ACHN (cell line): ENCODE measurements at regions not wholly inside any gene's neighbourhood (a gene's known extent, or its start where the extent isn't known, plus 50 kb on each side); places are given as distances from the start of the nearest gene placed in this dataset.

Experiments used
- DNase-seq: peaks from one replicate; pipeline ENCODE4 v3.0.0-alpha.2; 2015
- in situ Hi-C: cut with HindIII; loops from 2 replicates; pipeline ENCODE4 v1.10.0; 2017; ENCODE audit warnings: low sequenced_read_pairs, low pct_ligation_motif_present, low pct_unique_long_range_greater_than_20kb

DNA sequence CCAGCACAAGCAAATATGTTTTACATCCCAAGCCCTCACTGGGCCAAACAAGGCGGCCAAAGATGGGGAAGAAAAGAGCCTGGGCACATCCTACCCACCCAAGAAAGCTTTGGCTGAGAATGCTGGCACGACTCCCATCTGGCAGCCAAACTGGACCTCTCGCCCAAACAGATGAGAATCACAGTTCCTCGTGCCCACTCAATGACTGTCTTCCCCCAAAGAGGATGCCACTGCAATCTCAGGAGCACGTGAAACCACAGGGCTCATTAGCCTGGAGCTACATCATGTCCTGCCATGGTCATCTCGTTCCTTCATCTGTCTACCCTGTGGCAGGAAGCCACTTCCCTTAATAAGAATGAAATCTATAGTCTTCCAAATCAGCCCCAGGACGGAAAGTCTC, 536.8 kb downstream of the BNC2 start:
- DNase-seq: no peak
- in situ Hi-C loops: no loop called here

DNA sequence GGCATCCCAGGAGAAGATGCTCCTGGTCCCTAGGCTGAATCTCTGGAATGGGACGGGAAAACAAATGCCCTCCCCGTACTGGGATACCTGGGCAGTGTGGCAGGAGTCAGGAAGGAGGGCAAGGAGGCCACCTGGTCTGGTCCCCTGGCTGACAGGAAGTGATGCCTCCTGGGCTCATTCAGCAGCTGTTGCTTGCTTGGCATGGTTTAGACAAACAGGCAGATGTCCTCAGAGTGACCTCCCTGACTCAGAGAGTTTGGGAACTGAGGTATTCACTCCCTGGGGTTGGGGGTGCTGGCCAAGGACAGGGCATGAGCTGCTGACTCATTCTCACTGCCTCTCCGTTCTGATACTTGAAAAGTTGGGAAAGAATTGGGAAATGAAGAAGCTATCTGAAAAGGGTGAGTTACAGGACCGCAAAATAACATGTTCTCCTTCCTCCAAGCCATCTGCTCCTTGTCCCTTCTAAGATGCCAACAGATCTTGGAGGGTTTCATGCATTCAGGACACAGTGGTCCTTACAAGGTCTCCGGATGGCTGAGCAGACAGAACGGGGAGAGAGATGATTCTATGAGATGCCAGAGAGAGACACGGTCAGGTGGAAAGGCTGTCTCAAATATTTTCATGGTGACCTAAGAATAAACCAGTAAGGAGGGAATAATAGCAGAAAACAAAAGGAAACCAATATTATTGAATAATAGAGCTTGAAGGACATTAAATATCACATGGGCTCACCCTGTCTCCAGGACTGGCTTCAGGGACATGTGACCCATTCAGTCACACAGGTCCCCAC, 534.5 kb downstream of the BNC2 start:
- peak; percentile 90 for DNase-seq
- in situ Hi-C loops: no loop called here

DNA sequence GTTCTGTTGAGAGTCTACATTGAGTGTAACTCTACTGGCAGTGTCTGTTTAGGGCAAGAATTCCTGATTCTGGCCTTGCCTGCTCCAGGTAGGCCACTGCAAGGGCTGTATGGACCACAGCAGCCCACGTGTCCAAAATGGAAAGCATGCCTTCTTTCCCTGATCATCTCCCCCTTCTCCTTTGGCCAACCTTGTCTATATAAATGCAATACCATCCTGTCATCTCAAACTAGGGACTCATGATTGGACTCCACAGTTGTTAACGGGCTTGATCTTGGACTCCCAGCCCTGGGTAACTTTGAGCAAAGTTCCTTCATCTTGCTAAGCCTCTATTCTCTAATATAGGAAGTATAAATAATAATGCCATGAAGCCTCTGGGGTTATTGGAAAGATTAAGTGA, 533.6 kb downstream of the BNC2 start:
- in situ Hi-C loops: no loop called here
- no peak for DNase-seq

DNA sequence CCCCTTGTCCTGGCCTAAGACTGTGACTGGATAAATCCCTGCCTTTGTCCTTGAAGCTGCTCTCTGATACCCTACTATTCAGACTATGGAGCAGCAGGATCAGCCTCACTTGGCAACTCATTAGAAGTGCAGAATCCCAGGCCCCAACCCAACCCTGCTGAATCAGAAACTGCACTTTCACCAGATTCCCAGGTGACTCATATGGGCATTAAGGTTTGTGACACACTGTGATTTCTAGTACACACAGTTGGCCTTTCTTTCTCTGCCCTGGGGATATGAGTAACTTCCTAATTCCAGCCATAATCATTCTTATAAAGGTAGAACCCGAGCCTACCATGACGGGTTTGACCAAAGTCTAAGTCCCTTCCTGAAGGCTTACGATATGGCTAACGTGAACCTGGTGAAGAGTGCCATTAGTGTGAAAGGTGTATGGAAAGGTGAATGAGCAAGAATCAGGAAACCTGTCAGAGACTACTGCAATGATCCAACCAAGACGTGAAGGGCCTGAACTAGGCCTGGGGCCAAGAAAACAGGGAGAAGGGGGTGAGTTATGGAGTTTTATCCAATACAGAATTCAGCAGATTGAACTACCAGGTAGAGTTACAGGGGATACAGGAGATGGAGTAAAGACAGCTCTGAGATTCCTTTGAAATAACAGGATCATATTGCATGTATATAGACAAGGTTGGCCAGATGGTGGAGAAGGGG, 533.0 kb downstream of the BNC2 start:
- DNase-seq: peak; percentile 86
- in situ Hi-C loops: no loop called here

DNA sequence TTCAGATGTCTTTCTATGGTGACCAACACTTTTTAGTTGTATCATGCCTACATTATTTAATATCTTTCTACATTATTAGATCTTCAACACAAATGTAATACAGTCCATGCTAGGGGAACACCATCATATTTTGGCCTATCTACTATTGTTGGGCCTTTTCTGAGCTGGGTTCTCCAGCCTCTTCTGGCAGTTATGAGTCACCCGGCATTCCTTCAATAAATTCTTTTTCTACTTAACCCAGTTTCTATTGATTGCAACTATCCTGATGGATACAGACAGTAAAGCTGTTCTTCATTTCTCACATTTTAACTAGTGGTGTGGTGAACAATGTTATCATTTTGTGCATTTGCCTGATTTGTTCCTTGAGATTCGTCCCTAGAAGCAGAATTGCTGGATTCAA, 529.3 kb downstream of the BNC2 start:
- in situ Hi-C loops: no loop called here

DNA sequence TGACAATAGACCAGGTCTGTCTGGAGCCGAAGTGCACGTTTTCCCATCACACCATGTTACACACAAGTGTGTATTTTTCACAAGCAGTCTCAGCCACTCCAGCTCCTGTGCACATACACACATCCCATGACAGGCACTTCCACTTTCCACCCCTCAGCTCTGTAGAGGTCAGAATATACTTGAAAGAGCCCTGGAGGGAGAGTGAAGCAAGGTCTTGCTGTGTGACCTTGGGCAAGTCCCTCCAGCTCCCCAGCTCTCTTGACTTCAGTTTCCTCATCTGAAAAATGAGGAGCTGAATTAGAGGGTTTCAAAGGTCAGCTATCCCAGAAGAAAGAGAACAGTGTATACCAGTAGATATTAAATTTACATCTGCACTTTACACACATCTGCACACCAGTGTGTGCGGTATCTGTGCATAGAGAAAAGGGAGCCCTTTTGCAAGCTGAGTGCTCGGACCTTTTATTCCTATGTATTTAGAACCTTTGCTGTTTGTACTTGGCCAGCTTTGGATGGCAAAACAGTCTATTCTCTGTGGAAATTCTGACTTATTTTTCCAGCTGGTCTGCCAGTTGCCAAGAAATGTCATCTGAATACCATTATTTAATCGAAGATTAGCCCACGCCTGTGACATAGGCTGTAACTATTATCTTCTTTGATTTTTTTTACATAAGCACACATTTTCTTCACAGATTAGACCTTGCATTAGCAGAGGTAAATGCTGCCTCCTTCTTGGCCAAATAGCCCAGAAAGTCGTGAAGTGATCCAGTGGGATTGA, 528.0 kb downstream of the BNC2 start:
- DNase-seq: no peak
- in situ Hi-C loops: no loop called here

More for the DNA sequence above, 529.3 kb downstream of the BNC2 start:
- DNase-seq: peak; percentile 4

DNA sequence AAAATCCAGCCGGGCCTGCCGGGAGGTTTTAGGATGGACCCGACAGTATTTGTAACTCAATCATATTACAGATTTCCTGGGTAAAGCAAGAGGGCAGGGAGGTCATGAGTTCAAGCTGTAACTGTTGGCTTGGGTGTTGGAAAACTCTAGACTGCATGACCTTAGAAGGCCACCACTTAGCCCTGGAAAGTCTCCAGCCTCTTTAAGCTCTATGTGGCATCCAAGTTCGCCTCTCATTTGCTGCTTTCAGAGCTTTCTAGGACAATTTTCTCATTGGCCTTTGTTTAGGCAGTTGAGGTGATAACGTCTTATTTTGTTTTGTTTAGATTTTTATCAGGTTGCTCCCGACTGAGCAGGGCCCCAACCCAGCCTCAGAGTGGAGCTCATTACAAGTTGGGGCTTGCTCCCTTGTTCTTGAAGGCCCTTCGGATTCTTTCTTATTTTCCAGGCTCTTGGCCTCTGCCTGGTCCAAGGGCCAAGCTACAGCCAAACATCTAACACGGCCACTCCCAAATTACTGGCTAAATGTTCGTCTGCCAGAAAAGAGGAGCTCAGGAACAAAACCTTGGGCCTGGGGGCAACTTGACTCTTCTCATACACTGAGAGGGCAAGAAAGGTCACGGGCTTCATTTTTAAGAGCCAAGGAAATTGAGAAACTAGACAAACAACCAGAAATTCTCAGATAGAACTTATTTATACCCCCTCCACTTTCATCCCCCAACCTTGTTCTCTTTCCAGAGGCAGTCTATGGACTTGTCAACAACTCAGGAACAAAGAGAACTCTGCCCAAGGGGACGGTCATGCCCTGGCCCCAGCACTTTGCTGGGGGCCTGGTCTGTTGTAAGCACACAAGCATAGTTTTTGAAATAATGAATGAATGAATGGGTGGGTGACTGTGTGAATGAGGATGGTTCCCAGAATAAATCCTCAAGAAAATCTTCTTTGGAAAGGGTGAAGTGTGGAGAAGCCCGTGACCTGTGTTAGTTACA, 526.9 kb downstream of the BNC2 start:
- in situ Hi-C loops: no loop called here

DNA sequence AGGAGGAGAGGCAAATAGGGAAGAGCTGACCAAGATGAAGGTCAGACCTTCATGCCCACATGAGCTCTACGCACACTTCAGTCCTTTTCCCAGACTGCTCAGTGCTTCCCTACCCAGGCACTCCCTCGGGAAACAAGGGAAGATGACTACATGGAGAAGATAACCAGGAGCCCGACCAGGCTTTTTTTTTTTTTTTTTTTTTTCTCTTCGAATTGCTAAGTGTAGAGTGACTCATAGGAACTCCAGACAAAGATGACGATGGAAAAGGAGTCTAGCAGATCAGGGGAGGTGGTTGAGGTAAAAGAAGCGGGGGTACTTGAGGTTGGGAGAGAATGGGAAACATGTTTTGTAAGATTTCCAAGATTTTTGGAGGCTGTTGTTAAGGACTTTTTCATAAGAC, 526.1 kb downstream of the BNC2 start:
- DNase-seq: peak; percentile 35
- in situ Hi-C loops: no loop called here

More for the DNA sequence above, 526.9 kb downstream of the BNC2 start:
- no peak for DNase-seq

DNA sequence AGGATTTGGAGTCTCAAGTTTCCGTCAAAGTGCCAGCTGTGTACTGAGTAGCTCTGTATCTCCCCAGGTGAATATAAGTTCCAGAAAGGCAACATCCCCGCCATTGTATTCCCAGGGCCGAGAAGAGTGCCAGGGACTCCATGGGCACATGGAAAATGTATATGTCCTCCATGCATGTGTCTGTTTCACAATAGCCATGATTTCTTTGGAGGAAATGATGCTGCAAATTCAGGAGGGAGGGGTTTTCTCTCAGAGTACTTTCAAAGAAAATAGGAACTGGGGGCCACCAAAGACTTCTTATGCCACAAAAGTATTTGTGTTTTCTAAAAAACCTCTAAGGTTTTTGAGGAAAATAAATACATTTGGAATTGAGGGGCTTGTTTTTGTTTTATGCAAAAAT, 524.6 kb downstream of the BNC2 start:
- DNase-seq: no peak
- in situ Hi-C loops: no loop called here

DNA sequence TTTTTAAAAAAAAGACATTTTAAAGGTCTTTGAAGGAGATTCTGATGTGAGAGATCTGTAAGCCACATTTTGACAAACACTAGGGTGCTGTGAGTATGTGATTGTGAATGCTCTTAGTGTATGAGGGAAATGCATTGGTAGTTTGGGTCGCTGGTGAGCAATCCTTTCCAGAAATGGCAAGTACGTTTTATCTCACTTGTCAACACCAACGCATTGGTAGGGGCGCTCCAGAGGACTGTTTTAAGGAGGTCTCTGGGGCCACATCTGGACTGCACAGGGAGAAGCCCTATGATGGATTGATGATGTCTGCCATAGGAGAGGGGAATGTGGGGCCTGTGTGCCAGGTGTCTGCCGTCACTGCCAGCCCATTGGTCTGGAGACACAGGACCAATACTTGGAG, 522.6 kb downstream of the BNC2 start:
- in situ Hi-C loops: no loop called here
- DNase-seq: no peak

DNA sequence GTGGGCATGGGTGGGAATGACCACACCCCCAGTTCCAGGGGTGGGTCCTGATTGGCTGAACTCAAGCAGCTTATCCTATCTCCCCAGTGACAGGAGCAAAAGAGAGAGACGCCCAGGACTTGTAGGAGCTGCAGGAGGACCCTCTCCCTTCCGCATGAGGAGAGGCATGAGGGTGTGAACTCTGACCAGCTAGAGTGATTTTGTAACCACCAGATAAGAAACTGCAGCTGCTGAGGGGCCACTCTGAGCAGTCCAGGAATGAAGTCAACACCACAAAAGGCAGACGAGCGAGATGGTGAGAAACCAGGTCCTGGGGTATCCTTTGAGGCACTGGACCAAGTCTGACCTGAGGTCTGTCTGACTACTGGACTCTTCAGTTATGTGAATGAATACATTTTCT, 521.9 kb downstream of the BNC2 start:
- in situ Hi-C loops: no loop called here
- DNase-seq: no peak

DNA sequence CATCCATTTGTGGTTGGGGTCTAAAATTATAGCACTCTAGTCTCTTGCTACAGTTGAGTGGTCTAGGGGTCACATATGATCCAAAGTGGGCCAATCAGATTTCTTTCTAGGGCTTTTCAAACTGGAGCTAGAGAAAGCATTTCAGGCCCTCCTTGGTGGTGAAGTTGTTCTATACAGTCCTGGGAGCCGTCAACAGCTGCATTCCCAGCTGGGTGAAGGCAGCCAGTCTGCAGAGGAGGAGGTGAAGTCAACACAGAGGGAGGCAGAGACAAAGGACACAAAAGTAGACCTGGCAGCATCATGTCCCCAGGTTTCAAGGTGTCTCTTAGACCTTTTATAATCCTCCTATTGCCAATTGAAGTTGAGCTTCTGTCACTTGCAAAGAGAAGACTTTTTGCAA, 518.2 kb downstream of the BNC2 start:
- in situ Hi-C loops: no loop called here
- DNase-seq: no peak

DNA sequence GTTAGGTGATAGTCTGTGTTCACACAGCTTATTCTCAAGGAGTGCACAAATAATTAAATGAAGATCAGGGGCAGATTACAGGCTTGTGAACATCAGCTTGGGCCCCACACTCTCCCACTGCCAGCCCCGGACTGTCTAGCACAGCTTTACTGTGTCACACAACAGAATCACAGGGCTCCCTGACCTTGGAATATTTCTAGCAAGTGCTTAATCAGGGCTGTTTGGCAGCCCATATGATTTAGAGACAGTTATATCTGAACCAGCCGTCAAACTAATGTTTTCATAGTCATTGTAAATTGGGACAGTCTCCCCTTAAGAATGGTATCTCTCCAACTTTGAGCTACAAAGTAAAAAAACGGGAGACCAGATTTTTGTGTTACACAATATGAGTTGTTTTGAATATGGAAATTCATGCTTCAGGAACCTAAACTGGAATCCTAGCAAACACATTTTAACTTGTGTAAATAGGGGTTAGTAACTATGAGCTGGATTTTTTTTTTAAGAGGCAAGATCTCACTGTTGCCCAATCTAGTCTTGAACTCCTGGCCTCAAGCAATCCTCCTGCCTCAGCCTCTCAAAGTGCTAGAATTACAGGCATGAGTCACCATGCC, 517.6 kb downstream of the BNC2 start:
- in situ Hi-C loops: no loop called here
- no peak for DNase-seq

DNA sequence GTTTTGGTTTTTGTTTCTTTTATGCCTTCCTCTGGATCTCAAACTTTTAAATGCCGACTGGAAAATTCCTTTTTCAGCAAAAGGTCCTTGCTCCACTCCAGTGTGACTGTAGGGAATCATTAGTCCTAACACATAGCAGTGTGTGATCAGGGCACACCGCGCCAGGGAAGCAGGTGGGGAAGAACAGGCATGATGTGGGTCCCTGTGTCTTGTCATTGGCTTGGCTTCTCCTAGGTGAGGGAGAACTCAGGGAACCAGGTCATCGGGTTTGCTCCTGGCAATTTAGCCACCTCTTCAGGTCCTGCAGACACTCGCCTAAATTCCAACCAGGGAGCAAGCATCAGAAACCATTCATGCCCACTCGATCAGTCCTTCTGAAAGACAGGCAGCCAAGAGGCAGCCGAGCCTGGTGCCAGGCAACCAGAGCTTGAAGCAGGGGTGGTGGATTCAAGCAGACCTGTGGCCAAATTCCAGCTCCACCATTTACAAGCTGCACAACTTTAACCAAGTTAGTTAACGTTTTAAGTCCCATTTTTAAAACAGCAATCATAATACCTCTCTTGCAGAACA, 514.2 kb downstream of the BNC2 start:
- in situ Hi-C loops: no loop called here
- no peak for DNase-seq

DNA sequence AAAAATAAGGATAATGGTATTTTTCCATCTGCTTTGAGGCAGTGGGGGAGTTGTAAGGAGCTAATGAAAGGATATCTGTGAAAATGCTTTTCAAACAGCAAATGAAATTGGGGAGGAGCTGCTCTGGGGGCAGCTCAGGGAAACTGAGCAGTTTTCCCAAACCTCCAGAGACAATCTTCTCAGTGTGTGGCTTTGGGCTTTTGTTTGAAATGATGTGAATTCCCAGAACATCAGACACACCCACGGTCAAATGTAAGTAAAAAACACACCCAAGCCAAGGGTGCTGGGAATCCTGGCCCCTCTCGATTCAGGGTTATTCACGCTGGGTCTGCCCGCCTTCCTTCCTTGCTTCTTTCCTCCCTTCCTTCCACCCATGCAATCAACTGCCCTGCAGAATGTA, 512.6 kb downstream of the BNC2 start:
- no peak for DNase-seq
- in situ Hi-C loops: no loop called here

DNA sequence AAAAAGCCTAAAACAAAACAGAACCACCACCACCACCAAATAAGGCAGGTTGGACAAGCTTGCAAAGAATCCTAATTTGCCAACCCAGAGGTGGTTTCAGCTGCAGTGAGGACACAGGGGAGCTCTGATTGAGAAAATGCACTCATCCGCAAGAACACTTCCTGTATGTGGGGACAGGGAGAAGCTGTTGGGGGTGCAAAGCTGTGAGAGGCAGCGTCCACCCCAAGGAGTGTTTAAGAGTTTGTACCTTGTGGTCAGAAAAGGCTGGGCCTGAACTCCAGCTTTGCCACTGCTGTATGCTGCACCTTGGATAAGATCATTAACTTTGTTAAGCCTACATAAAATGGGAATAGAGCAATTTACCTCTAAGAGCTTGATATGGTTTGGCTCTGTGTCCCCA, 511.7 kb downstream of the BNC2 start:
- DNase-seq: no peak
- in situ Hi-C loops: no loop called here
